Activated T-cell treated with anti-CD3 and anti-CD28 coated beads for 4 hours (primary cell): ENCODE measurements at regions not wholly inside any gene's neighbourhood (a gene's known extent, or its start where the extent isn't known, plus 50 kb on each side); places are given as distances from the start of the nearest gene placed in this dataset.
"Not testable (repeated sequence)": the region's sequence is repeated elsewhere in the genome, so short reads cannot be mapped to it uniquely, and the experiment has no call there.

Experiments
- DNase-seq: peaks from one replicate; pipeline ENCODE4 v3.0.0-alpha.2; 2020

DNA sequence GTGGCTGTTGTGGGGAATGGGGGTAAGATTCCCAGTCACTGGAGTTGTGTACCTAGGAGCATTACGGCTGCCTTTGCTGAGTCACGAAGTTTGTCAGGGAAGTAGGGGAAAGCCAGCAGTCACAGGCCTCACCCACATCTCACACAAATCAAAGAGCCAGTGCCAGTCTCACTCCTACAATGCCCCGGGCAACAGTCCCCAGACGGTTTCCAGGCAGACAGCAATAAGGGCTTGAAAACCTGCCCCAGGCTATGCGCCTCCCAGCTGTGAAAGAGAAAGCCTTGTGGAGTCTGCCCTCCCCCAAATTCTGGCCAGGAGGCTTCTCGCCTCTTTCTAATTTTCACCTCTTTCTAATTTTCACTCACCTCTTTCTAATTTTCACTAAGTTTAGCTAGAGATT, 142.3 kb upstream of the EDNRB start:
- no peak for DNase-seq

DNA sequence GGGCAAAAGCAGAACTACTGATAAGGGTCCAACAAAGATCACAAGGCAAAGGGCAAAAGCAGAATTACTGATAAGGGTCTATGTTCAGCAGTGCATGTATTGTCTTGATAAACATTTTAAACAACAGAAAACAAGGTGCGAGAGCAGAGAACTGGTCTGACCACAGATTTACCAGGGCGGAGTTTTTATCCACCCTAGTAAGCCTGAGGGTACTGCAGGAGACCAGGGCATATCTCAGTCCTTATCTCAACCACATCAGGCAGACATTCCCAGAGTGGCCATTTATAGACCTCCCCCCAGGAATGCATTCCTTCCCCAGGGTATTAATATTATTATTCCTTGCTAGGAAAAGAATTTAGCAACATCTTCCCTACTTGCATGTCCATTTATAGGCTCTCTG, 138.2 kb upstream of the EDNRB start:
- DNase-seq = not testable (repeated sequence)

- no peak for DNase-seq
Measured at GRCh38 chr13:78054157-78054556, 135.5 kb upstream of the EDNRB start.

- no peak for DNase-seq
Measured at GRCh38 chr13:78047151-78047550, 128.5 kb upstream of the EDNRB start.

GRCh38 chr13:78046331-78046730, 127.7 kb upstream of the EDNRB start:
- DNase-seq = no peak

GRCh38 chr13:78045916-78046315, 127.3 kb upstream of the EDNRB start:
- no peak for DNase-seq

DNA sequence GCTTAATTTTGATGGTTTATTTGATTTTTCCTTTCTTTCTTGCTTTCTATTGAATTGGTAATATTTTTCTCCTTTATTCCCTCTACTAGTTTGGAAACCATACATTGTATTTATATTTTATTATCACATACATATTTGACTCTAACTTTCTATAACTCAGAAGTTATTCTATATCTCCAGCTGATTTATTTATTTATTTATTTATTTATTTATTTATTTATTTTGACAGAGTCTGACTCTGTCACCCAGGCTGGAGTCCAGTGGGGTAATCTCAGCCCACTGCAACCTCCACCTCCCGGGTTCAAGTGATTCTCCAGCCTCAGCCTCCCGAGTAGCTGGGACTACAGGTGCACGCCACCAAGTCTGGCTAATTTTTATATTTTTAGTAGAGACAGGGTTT, 122.7 kb upstream of the EDNRB start:
- DNase-seq = not testable (repeated sequence)

GRCh38 chr13:78040205-78040830, 121.7 kb upstream of the EDNRB start:
- DNase-seq = no peak

- no peak for DNase-seq
Measured at GRCh38 chr13:78036841-78037240, 118.2 kb upstream of the EDNRB start.

DNA sequence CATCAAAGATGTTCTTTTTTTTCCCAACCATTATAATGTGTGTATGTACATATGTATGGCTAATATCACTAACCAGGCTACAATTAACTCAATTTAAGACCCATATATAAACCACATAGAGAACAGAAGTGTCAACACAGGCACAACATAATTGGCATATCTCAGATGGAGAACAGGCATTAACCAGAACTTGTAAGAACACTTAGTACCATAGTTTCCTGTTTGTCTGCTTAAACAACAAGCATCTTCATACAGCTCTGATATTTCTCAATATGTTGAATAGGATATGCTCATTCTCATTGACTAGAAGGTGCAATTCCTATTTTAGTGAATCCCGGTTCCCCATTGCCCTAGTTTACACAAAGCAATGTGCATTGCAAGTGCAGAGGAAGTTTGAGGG, 116.9 kb upstream of the EDNRB start:
- no peak for DNase-seq

GRCh38 chr13:78033509-78033908, 114.9 kb upstream of the EDNRB start:
- DNase-seq = no peak

GRCh38 chr13:78032132-78032531, 113.5 kb upstream of the EDNRB start:
- no peak for DNase-seq

DNA sequence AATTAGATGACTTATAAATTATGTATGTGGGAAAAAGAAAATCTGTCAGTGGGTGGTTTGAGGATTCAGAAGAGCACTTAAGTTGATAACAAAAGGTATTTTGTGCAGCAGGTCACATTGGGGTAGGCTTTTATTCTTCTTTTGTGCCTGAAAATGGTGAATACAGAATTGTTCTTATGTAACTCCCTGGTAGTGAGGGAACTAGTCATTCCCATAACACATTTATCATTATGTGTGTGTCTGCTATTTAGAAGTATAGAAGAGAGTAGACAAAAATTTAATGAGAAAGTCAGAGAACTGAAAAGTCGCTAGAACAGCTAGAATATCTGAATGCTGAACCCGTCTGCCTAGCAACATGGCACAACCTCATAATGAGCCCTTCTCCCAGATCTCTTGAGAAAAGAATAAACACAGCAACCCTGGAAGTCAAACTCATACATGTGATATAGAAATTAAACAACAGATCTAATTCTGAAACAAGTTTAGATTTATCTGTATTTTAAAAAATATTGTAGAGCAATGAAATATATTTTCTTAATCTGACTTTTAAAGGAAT, 111.8 kb upstream of the EDNRB start:
- no peak for DNase-seq

DNA sequence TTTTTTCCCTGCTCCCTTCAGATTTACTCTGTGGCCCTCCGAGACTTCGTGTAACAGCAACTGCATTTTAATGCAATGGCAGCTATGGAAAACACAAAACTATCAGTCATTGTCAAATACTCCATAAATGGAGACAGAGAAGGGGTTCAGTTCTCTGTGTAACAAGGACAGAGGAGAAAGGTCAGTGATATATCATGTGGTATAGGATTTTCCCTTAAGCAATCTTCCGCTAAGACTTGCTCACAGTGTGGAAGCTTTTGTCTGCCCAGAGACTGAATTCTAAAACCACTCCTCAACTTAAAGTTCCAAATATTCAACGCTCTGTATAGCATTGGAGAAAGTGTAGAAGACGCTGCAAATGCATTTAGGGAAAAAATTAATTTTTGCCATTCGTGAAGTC, 111.3 kb upstream of the EDNRB start:
- no peak for DNase-seq

DNA sequence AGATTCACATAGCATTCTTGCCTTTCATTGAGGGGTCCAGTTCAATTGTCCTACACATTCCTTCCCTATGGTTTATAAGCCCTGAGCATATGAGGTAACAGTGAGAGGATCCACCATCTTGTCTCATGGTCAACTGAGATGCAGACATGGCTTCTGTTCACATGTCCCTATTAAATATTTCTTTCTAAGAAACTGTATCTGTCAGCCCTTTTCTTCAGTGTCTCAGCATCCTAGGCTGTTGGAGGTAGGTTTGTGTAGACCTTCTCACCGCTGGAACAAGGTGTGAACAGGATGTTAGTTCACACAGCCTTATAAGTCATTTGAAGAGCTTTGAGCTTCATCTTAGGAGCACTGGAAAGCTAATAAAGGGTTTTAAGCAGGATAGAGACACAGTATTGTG, 110.3 kb upstream of the EDNRB start:
- no peak for DNase-seq

DNA sequence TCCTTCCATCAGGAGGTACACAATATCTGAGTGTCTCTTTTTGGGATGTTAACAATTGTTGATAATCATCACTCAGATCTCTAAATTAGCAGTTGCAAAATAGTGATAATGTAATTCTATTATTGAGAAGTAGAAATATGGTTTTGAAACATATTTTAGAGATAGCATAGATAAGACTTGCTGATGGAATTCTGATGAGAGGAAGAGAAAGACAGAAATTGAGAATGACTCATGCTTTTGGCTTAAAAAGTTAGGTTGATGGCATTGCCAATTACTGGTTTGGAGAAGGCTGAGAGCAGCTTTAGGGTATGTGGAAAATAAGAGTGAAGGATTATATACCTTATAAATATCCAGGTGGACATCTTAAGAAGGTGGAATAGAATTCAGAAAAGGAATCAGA, 106.4 kb upstream of the EDNRB start:
- no peak for DNase-seq

DNA sequence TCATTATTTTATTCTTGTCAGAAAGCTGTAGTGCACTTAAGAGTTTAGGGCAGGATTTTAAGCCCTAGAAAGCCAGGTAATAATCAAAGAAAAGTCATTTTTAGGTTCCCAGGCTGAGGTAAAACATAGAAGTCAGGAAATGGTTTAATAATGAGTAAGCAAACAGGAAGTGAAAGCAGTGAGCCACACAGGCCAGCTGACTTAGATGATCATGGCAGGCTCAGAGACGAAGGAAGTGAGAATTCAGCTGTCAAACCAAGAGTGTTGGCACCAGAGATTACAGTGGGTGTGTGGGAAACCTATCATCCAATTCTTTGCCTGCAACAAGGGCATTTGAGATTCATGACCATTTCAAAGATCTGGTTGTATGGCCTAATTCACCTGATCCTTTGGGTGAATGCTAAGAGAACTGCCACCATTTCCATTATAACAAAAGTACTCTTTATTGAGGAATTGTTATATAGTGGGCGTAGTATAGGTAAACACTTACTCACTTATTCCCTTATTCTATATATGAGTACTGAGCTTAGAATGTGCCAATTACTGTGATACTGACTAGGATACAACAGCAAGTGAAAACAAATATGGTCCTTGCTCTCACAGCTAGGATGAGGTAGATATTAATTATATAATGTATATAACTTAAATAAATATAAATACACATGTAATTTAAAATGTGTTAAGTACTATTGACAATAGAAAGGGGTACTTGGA, 103.7 kb upstream of the EDNRB start:
- peak; percentile 15 for DNase-seq

GRCh38 chr13:78020861-78021260, 102.2 kb upstream of the EDNRB start:
- no peak for DNase-seq

DNA sequence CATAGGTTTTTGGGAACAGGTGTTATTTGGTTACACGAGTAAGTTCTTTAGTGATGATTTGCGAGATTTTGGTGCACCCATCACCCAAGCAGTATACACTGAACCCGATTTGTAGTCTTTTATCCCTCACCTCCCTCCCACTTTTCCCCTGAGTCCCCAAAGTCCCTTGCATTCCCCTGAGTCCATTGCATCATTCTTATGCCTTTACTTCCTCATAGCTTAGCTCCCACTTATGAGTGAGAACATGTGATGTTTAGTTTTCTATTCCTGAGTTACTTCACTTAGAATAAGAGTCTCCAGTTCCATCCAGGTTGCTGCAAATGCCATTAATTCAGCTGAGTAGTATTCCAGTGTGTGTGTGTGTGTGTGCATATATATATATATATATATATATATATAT, 97.2 kb upstream of the EDNRB start:
- DNase-seq = no peak

DNA sequence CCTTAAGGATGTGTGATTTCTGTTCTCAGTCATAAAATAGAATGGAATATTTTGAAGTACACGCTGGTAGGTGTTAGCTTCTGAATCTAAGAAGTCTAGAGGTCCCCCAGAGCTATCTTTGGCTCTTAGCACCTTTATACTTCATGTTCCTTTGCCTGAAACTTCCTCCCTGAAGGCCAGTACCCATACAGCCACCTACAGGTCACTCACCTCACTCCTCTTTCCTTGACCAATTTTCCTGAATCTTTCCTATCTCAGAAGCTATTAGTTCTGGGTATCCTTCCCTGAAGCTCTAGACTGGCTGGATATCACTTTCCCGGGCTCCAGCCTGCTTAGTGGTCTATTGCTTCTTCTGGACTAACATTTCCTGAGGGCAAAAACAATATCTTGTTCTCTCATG, 93.4 kb upstream of the EDNRB start:
- no peak for DNase-seq

DNA sequence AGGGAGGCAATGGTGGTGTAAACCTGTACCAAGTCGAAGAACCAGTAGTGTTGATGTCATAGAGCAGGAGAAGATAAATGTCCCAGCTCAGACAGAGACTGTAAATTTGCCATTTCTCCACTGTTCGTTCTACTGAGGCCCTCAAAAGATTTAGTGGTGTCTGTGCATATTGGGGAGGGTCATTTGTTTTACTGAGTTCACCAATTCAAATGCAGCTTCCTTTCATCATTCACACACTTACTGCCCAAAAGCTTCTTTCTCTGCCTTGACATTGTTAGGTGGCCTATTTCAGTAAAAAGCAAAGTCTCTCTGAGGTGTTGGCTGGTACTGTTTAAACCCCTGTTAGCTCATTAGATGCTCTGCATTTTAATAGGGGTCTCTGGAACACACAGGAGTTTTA, 86.2 kb upstream of the EDNRB start:
- DNase-seq = no peak

- DNase-seq = no peak
Measured at GRCh38 chr13:77999746-78000145, 81.1 kb upstream of the EDNRB start.

- DNase-seq = no peak
Measured at GRCh38 chr13:77994166-77994565, 75.5 kb upstream of the EDNRB start.

DNA sequence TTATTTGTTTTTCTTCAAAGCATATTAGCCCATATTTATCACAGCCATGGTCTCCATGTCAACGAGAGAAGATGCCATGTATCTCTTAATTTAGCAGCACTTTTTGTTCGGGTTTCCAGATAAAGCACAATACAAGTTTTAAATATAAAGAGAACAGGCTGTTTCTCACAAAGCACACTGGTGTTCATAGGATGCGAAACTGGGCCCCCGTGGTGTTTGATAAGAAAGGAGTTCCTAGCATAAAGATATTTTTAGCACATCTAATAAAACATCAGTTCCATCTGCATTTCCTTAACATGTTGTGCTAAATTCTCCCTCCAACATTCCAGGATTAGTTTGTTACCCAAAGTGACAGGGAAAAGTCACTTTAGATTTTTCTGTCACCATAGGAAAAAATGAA, 72.4 kb upstream of the EDNRB start:
- DNase-seq = no peak

DNA sequence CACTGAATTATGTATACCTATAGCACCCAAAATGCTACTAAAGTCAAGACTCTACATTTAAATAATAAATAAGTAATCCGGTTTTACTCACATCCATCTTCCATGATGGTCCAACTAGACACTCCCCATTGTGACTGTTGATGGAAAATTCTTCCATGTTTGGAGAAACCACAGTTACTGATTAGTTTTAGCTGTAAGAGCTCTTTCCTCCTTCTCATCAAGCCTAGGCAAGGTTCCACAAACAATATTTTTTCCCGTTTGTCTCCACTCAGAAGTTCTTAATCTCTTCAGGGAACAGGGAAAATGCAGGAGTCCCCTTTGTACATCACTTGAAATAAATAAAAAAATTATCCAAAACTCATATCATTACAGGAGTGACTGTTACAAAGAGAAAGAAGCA, 70.7 kb upstream of the EDNRB start:
- no peak for DNase-seq
